Right lobe of liver (tissue), 4 donors: ENCODE measurements at regions not wholly inside any gene's neighbourhood (a gene's known extent, or its start where the extent isn't known, plus 50 kb on each side); places are given as distances from the start of the nearest gene placed in this dataset.

Experiments used
- CTCF ChIP-seq, 4 donors: fragments of 200-600 bp in 3 of 4; fragments of 450-650 bp in 1 of 4; IDR thresholded peaks; one replicate each; pipeline versions ENCODE4 v1.5.1 to v1.8.0; 2016 to 2022; ENCODE audit warnings: antibody characterized with exemption in 4 of 4, mild to moderate bottlenecking in 2 of 4
- POLR2A ChIP-seq: fragments of 450-650 bp; IDR thresholded peaks from one replicate; pipeline ENCODE4 v1.6.1; 2017; ENCODE audit warnings: antibody characterized with exemption, mild to moderate bottlenecking
- donor health status: DM: no; HTN: no; CAD: no.
- donor health status: DM: no; HTN: no; CAD: no.
- donor health status: DM: no; HTN: yes; CAD: no.

DNA sequence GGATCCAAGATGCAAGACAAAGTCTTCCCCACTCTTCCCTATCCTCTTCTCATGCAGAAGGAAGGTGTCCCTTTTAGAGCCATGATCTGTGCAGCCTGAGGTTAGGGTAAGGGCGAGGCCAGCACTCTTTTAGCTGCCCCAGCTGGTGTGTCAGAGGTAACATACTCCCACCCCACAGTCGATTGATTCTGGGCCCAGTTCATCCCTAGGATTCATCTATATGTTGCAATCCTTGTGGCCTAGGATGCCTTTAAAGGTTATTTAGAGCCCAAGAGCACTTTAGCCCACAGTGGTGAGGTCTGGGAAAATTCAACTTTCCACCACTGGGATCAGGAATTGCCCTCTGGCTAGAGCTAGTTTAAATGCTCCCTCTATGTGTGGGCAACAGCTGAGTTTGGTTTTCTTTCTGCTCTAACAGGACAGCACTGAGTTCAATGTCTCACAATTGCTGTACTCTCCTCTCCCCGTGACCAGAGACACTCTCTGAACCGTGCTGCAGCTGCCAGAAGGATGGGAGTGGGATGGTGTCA, 201.3 kb upstream of the SERP2 start:
- TF ChIP-seq CTCF (IDR thresholded peaks at IDR 0.05), result no peak
- TF ChIP-seq POLR2A, result no peak
